ENCODE measurements at regions not wholly inside any gene's neighbourhood (a gene's known extent, or its start where the extent isn't known, plus 50 kb on each side); places are given as distances from the start of the nearest gene placed in this dataset.
A peak's percentile ranks its signal among the peaks of the same experiment; 100 is the strongest.

DNA sequence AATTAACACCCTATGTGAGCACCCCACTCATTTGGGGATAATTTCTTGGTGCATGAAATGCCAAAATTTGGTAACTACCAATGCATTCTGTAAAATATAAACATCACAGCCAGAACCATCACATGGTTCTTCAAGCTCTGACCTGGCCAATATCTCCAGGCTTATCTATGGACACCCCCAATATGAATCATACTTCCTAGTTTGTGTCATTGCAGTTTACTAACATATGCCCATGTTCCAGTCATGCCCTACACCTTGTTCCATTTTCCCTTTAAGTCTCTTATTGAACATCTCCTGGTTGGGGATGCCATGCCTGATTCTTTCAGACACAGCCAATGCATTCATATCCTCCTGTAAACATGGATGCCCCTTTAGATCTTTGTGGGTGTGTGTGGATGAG is 572.8 kb upstream of the BTBD3 start:
- no peaks in the 10 kb centered on the region for H3K9me3 ChIP-seq (ENCODE audit: control insufficient read depth in 2 of 2, insufficient read depth in 1 of 2, low read length in 1 of 2)
- DNase-seq (ENCODE audit: low read depth in 6 of 9, low spot score in 9 of 9), result no peak
- H3K4me1 ChIP-seq (ENCODE audit: control insufficient read depth in 2 of 2, insufficient read depth in 2 of 2, low read length in 2 of 2), result no peaks in the 10 kb centered on the region
- H3K36me3 ChIP-seq (ENCODE audit: control insufficient read depth in 2 of 2, insufficient read depth in 2 of 2, low read length in 1 of 2), result no peaks in the 10 kb centered on the region
- H3K4me3 ChIP-seq (ENCODE audit: low read length in 2 of 2), result no peak overlapping the region
- H3K27me3 ChIP-seq (ENCODE audit: control insufficient read depth in 2 of 2, insufficient read depth in 1 of 2, low read length in 1 of 2), result no peaks in the 10 kb centered on the region
- H3K27ac ChIP-seq (ENCODE audit: low read depth in 1 of 2, low read length in 1 of 2), result no peak overlapping the region

DNA sequence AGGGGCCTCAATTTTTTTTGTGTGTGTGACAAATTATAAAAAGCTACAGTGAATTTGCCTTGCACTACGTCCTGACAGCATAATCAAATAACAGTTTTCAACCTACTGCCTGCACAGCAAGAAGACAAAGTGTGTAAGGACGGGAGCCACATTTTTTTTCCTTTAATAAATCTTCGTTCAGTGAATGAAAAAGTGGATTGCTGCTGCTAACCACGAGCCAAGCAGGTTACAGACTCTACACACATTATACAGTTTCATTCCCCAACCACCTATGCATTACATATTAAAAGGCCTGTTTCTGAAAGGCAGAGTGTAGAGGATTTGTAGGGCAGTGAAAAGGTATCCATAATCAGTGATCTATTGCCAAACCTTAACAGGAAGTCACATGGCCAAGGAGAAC is 570.0 kb upstream of the BTBD3 start:
- WGBS, result 88% methylated on average over 4 of the region's 4 CpGs
- no peaks in the 10 kb centered on the region for H3K36me3 ChIP-seq (ENCODE audit: control insufficient read depth in 2 of 2, insufficient read depth in 2 of 2, low read length in 1 of 2)

DNA sequence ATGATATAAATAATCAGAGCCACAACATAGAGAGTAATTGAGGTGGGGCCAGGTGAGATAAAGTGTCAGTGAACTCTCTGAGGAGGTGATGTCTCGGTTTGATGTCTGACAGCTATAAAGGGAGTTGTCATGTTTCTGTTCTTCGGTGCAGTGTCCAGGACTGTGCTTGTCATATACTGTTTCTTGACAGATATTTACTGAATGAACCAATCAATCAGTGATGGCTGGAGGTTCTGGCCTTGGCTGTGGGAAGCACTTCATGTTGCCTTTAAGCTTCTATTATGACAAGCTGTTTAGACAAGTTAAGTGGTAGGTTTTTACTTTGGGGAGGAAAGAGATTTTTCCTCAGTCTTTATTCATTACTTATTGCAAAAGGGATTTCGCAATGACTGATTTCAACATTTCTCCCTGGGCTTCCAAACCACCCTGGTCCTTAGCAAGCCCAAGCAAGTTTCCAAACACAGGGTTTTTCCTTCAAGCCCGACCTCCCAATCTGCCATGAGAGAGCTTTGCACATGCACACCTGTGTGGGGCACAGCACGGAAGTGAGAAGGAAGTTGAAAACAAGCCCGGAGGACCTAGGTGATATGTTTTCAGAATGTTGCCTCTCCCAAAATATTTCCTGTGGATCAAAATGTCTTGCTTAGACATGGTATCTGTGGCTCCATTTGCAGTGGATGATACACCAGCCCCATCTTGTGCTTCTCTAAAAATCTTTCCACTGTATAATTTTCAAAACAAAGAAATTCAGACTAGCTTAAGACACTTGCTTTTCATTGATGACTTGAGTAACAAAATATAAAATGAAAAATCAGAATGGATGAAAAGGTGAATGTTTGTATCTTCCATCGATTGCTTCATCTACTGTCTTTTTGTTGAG is 567.3 kb upstream of the BTBD3 start:
- Histone ChIP-seq H3K4me3 (ENCODE audit: low read length in 2 of 2) (no peak overlapping the region), H3K36me3 (ENCODE audit: control insufficient read depth in 2 of 2, insufficient read depth in 2 of 2, low read length in 1 of 2) (no peaks in the 10 kb centered on the region), H3K4me1 (ENCODE audit: control insufficient read depth in 2 of 2, insufficient read depth in 2 of 2, low read length in 2 of 2) (no peaks in the 10 kb centered on the region), H3K27ac (ENCODE audit: low read depth in 1 of 2, low read length in 1 of 2) (no peak overlapping the region), H3K9me3 (ENCODE audit: control insufficient read depth in 2 of 2, insufficient read depth in 1 of 2, low read length in 1 of 2) (no peaks in the 10 kb centered on the region), H3K27me3 (ENCODE audit: control insufficient read depth in 2 of 2, insufficient read depth in 1 of 2, low read length in 1 of 2) (no peaks in the 10 kb centered on the region)
- 88% methylated on average over 7 of the region's 7 CpGs for WGBS
- peak in 2 of 9 donors; percentile 4 to 26 for DNase-seq (ENCODE audit: low read depth in 6 of 9, low spot score in 9 of 9)

More for the DNA sequence above, 570.0 kb upstream of the BTBD3 start:
- Histone ChIP-seq H3K4me3 (ENCODE audit: low read length in 2 of 2) (no peak overlapping the region), H3K9me3 (ENCODE audit: control insufficient read depth in 2 of 2, insufficient read depth in 1 of 2, low read length in 1 of 2) (no peaks in the 10 kb centered on the region), H3K27me3 (ENCODE audit: control insufficient read depth in 2 of 2, insufficient read depth in 1 of 2, low read length in 1 of 2) (no peaks in the 10 kb centered on the region), H3K27ac (ENCODE audit: low read depth in 1 of 2, low read length in 1 of 2) (no peak overlapping the region), H3K4me1 (ENCODE audit: control insufficient read depth in 2 of 2, insufficient read depth in 2 of 2, low read length in 2 of 2) (no peaks in the 10 kb centered on the region)
- no peak for DNase-seq (ENCODE audit: low read depth in 6 of 9, low spot score in 9 of 9)

DNA sequence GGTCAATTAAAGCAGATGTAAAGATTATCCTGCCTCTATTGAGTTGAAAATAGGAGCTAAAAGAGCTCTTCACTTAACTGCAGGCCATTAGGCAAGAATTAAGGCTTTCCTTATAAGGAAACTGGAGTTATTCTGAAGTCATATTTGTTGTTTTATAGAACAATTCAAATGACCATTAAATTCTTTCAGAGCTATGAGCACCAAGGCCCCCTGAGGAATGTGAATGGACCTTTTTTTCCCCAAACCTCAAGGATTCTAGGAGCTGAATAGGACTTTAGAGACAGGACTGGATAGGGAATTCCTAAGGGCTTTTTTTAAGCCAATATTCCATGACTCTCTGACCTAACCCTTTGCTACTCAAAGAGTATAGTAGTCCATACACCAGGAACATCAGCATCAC is 565.7 kb upstream of the BTBD3 start:
- H3K27ac ChIP-seq (ENCODE audit: low read depth in 1 of 2, low read length in 1 of 2), result no peak overlapping the region
- no peaks in the 10 kb centered on the region for H3K27me3 ChIP-seq (ENCODE audit: control insufficient read depth in 2 of 2, insufficient read depth in 1 of 2, low read length in 1 of 2)
- no peaks in the 10 kb centered on the region for H3K9me3 ChIP-seq (ENCODE audit: control insufficient read depth in 2 of 2, insufficient read depth in 1 of 2, low read length in 1 of 2)
- H3K4me1 ChIP-seq (ENCODE audit: control insufficient read depth in 2 of 2, insufficient read depth in 2 of 2, low read length in 2 of 2), result no peaks in the 10 kb centered on the region
- no peaks in the 10 kb centered on the region for H3K36me3 ChIP-seq (ENCODE audit: control insufficient read depth in 2 of 2, insufficient read depth in 2 of 2, low read length in 1 of 2)
- H3K4me3 ChIP-seq (ENCODE audit: low read length in 2 of 2), result no peak overlapping the region
- no peak for DNase-seq (ENCODE audit: low read depth in 6 of 9, low spot score in 9 of 9)

DNA sequence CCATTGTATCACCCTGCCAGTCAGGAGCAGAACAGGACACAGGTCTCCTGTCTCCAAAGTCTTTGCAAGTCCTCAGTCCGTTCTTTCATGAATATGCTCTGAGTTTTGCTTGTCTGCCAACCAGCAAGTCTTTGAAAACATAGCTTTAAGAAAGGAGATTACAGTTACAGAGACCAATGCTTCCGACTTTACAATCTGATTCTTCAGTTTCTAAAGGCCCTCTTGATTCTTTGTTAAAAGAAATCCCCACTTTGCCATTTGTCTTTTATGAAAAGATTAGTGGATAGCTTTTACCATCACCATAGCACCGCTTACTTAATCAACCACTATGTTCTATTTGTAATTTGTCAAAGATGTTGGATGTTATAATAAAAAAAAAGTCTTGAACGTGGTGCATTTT is 562.8 kb upstream of the BTBD3 start:
- Histone ChIP-seq H3K9me3 (ENCODE audit: control insufficient read depth in 2 of 2, insufficient read depth in 1 of 2, low read length in 1 of 2) (no peaks in the 10 kb centered on the region), H3K36me3 (ENCODE audit: control insufficient read depth in 2 of 2, insufficient read depth in 2 of 2, low read length in 1 of 2) (no peaks in the 10 kb centered on the region), H3K27ac (ENCODE audit: low read depth in 1 of 2, low read length in 1 of 2) (no peak overlapping the region), H3K4me1 (ENCODE audit: control insufficient read depth in 2 of 2, insufficient read depth in 2 of 2, low read length in 2 of 2) (no peaks in the 10 kb centered on the region), H3K4me3 (ENCODE audit: low read length in 2 of 2) (no peak overlapping the region), H3K27me3 (ENCODE audit: control insufficient read depth in 2 of 2, insufficient read depth in 1 of 2, low read length in 1 of 2) (no peaks in the 10 kb centered on the region)
- no peak for DNase-seq (ENCODE audit: low read depth in 6 of 9, low spot score in 9 of 9)
- WGBS, result 82% methylated on average over 4 of the region's 4 CpGs

DNA sequence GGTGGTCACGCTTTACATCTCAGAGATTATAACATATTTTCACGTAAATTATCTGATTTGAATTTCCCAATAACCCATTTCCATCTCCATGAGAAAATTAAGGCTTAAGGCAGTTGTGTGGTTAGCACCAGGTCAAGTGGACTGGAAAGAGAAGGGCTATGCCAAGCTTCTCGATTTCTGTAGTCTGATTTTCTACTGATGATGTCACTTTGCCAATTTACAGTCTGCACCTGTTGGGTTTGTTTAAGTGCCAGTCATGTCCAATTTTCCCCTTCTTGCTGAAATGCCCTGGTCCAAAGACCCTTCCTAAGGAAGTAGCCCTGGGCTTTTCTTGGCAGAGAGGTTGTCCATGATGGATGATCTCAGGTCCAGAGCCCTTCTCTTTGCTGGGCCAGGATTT is 562.3 kb upstream of the BTBD3 start:
- Histone ChIP-seq H3K36me3 (ENCODE audit: control insufficient read depth in 2 of 2, insufficient read depth in 2 of 2, low read length in 1 of 2) (no peaks in the 10 kb centered on the region), H3K4me1 (ENCODE audit: control insufficient read depth in 2 of 2, insufficient read depth in 2 of 2, low read length in 2 of 2) (no peaks in the 10 kb centered on the region), H3K27ac (ENCODE audit: low read depth in 1 of 2, low read length in 1 of 2) (no peak overlapping the region), H3K9me3 (ENCODE audit: control insufficient read depth in 2 of 2, insufficient read depth in 1 of 2, low read length in 1 of 2) (no peaks in the 10 kb centered on the region), H3K27me3 (ENCODE audit: control insufficient read depth in 2 of 2, insufficient read depth in 1 of 2, low read length in 1 of 2) (no peaks in the 10 kb centered on the region), H3K4me3 (ENCODE audit: low read length in 2 of 2) (no peak overlapping the region)
- 93% methylated on average over 3 of the region's 3 CpGs for WGBS
- DNase-seq (ENCODE audit: low read depth in 6 of 9, low spot score in 9 of 9), result no peak

DNA sequence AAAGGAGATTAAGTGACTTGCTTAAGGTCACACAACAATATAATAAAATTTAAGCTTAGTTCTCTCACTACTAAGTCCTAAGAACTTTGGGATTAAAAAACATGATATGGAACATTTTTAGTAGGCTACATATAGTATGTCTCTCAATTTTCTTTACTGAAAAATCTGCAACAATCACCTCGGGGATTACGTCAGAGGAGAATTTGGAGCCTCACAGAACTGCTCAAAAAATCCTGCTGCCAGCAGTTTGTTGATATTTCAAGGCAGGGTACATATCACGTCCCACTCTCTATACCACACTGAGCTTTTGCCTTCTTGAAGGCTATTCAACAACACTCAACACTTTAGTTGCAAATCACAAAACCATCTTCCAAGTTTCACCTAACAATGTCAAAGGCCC is 561.6 kb upstream of the BTBD3 start:
- WGBS, result 62% methylated on average over 3 of the region's 3 CpGs
- Histone ChIP-seq H3K9me3 (ENCODE audit: control insufficient read depth in 2 of 2, insufficient read depth in 1 of 2, low read length in 1 of 2) (no peaks in the 10 kb centered on the region), H3K36me3 (ENCODE audit: control insufficient read depth in 2 of 2, insufficient read depth in 2 of 2, low read length in 1 of 2) (no peaks in the 10 kb centered on the region), H3K27ac (ENCODE audit: low read depth in 1 of 2, low read length in 1 of 2) (no peak overlapping the region), H3K4me1 (ENCODE audit: control insufficient read depth in 2 of 2, insufficient read depth in 2 of 2, low read length in 2 of 2) (no peaks in the 10 kb centered on the region), H3K4me3 (ENCODE audit: low read length in 2 of 2) (no peak overlapping the region), H3K27me3 (ENCODE audit: control insufficient read depth in 2 of 2, insufficient read depth in 1 of 2, low read length in 1 of 2) (no peaks in the 10 kb centered on the region)
- DNase-seq (ENCODE audit: low read depth in 6 of 9, low spot score in 9 of 9), result no peak

DNA sequence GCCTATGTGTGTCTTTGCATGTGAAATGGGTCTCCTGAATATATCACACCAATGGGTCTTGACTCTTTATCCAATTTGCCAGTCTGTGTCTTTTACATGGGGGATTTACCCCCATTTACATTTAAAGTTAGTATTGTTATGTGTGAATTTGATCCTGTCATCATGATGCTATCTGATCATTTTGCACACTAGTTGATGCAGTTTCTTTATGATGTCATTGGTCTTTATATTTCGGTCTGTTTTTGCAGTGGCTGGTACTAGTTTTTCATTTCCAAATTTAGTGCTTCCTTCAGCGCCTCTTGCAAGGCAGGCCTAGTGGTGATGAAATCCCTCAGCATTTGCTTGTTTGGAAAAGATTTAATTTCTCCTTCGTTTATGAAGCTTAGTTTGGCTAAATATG is 555.2 kb upstream of the BTBD3 start:
- Histone ChIP-seq H3K27ac (ENCODE audit: low read depth in 1 of 2, low read length in 1 of 2) (no peak overlapping the region), H3K36me3 (ENCODE audit: control insufficient read depth in 2 of 2, insufficient read depth in 2 of 2, low read length in 1 of 2) (no peaks in the 10 kb centered on the region), H3K27me3 (ENCODE audit: control insufficient read depth in 2 of 2, insufficient read depth in 1 of 2, low read length in 1 of 2) (no peaks in the 10 kb centered on the region), H3K4me1 (ENCODE audit: control insufficient read depth in 2 of 2, insufficient read depth in 2 of 2, low read length in 2 of 2) (no peaks in the 10 kb centered on the region), H3K4me3 (ENCODE audit: low read length in 2 of 2) (no peak overlapping the region), H3K9me3 (ENCODE audit: control insufficient read depth in 2 of 2, insufficient read depth in 1 of 2, low read length in 1 of 2) (no peaks in the 10 kb centered on the region)
- 55% methylated on average over 3 of the region's 3 CpGs for WGBS
- DNase-seq (ENCODE audit: low read depth in 6 of 9, low spot score in 9 of 9), result no peak

DNA sequence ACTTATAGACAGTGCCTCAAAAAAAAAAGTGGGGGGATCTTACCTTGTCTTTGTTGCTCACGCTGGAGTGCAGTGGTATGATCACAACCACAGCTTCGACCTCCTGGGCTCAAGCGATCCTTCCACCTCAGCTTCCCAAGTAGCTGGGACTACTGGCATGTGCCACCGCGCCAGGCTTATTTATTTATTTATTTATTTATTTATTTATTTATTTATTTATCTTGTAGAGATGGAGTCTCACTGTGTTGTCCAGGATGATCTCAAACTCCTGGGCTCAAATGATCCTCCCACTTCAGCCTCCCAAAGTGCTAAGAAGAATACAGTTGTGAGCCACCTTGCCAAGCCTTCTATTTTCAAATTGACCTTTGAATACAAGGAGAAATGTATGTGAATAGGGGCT is 553.0 kb upstream of the BTBD3 start:
- 76% methylated on average over 5 of the region's 5 CpGs for WGBS
- H3K27me3 ChIP-seq (ENCODE audit: control insufficient read depth in 2 of 2, insufficient read depth in 1 of 2, low read length in 1 of 2), result no peaks in the 10 kb centered on the region
- H3K9me3 ChIP-seq (ENCODE audit: control insufficient read depth in 2 of 2, insufficient read depth in 1 of 2, low read length in 1 of 2), result no peaks in the 10 kb centered on the region

More for the DNA sequence above, 553.0 kb upstream of the BTBD3 start:
- H3K36me3 ChIP-seq (ENCODE audit: control insufficient read depth in 2 of 2, insufficient read depth in 2 of 2, low read length in 1 of 2), result no peaks in the 10 kb centered on the region
- no peak overlapping the region for H3K4me3 ChIP-seq (ENCODE audit: low read length in 2 of 2)
- no peaks in the 10 kb centered on the region for H3K4me1 ChIP-seq (ENCODE audit: control insufficient read depth in 2 of 2, insufficient read depth in 2 of 2, low read length in 2 of 2)
- no peak for DNase-seq (ENCODE audit: low read depth in 6 of 9, low spot score in 9 of 9)
- H3K27ac ChIP-seq (ENCODE audit: low read depth in 1 of 2, low read length in 1 of 2), result no peak overlapping the region
